ENCODE measurements at regions not wholly inside any gene's neighbourhood (a gene's known extent, or its start where the extent isn't known, plus 50 kb on each side); places are given as distances from the start of the nearest gene placed in this dataset.
"Not testable (repeated sequence)": the region's sequence is repeated elsewhere in the genome, so short reads cannot be mapped to it uniquely, and the experiment has no call there.

DNA sequence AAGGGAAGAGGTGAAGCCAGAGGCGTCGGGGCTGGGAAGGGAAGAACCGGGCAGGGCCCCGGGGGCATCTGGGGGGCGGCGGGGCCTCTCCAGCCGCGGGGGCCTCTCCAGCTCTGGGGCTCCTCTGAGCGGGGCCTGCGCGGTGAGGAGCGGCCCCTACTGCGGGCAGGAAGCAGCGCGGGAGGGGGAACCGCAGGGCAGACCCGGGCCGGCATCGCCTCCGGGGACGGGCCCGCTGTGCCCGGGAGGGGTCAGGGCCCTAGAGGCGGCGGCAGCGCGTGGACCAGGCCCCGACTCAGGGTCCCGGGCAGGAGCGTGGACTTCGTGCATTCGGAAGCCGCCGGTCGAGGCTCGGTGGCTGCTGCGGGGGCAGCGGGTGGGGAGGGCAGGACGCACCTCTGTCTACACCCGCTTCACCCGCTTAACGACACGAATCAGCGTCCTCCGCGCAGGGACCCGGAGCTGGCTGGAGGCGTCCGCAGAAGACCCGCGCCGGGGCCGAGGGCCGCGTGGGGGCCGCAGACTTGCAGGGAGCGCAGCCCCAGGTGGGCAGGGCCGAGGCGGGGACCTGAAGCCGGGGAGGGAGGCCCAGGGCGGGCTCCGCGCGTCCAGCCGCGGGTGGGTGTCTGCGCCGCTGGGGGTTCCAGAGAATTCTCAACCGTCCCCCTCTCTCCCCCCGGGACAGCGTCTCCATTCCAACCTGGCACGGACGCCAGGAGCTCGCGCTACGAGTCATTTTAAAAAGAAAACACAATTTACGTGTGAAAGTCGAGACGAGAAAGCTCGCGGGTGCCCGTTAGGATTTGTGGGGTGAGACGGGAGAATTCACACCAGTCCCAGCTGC is 345.0 kb downstream of the ADGRD1 start:
- not testable (repeated sequence) for H3K9me3 Mint-ChIP-seq; DNase-seq (ENCODE audit: low spot score in 2 of 2); H3K36me3 Mint-ChIP-seq; H3K27ac Mint-ChIP-seq
- peak; percentile 60 to 62 for ATAC-seq

DNA sequence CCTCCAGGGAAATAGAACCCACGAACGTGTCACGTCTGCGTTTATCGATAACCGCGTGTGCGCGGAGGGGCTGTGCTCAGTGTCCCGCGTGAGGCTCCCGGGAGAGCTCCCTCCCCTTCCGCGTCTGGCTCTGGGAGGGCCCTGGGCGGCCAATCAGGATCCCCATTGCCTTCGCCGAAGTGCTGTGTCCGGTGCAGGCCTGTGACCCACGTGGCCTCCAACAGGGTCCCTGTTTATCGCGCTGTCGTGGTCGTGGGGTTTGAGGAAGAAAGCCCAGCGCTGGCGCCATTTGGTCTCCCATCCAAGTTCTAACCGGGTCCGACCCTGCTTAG is 345.6 kb downstream of the ADGRD1 start:
- H3K9me3 Mint-ChIP-seq; H3K36me3 Mint-ChIP-seq; DNase-seq (ENCODE audit: low spot score in 2 of 2); H3K27ac Mint-ChIP-seq: not testable (repeated sequence)
- ATAC-seq: peak in 1 of 2 donors; percentile 62

- H3K9me3 Mint-ChIP-seq; H3K27ac Mint-ChIP-seq; H3K36me3 Mint-ChIP-seq; ATAC-seq; DNase-seq (ENCODE audit: low spot score in 2 of 2): not testable (repeated sequence)
These were observed 349.9 kb downstream of the ADGRD1 start for GRCh38 chr12:131303576-131303975.

DNA sequence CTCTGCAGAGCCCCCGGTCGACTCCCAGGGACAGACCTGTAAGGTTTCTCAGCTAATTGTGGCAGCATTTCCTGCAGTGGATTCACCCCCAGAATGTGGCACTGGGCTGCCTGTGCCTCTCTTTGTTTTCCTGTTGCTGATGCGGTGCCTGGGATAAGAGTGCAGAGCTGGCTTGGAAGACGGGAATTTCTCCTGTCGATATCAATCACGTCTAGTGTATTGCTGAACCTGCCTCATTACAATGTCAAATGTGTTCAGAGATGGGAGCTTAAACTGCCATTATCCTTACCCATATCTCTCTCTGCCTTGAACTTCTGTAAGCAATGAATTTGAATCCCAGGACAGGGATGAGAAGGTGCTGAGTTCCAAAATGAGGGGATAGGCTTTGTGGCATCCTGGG is 350.9 kb downstream of the ADGRD1 start:
- H3K9me3 Mint-ChIP-seq; H3K36me3 Mint-ChIP-seq; DNase-seq (ENCODE audit: low spot score in 2 of 2); H3K27ac Mint-ChIP-seq; ATAC-seq: not testable (repeated sequence)

DNA sequence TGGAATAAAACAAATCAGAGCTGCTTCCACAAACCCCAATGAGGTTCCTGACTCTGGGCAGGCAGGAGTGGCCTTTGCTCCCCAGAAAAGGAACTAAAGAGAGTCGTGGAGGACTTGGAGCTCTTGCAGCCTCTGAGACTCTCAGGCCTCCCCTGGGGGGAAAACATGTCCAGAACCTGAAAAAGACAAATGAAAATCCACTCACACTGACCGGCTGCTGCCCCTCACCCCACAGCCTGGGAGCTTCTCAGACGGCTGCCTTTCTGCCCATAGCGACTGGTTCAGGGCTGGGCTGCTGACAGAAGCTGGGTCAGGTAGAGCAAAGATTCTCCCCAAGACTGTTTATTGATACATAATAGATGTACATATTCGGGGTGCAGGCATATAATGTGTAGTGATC is 356.0 kb downstream of the ADGRD1 start:
- ATAC-seq (no peak), DNase-seq (ENCODE audit: low spot score in 2 of 2) (no peak)
- Mint-ChIP-seq H3K36me3 (no peaks in the 10 kb centered on the region), H3K9me3 (peaks cover 4% of the 10 kb centered on the region in 2 donors), H3K27ac (no peak overlapping the region)

GRCh38 chr12:131310227-131310969 is 356.7 kb downstream of the ADGRD1 start:
- H3K27ac Mint-ChIP-seq; H3K9me3 Mint-ChIP-seq; H3K36me3 Mint-ChIP-seq; DNase-seq (ENCODE audit: low spot score in 2 of 2); ATAC-seq: not testable (repeated sequence)

GRCh38 chr12:131311279-131311722 is 357.6 kb downstream of the ADGRD1 start:
- not testable (repeated sequence) for H3K9me3 Mint-ChIP-seq; H3K27ac Mint-ChIP-seq; ATAC-seq; H3K36me3 Mint-ChIP-seq; DNase-seq (ENCODE audit: low spot score in 2 of 2)

DNA sequence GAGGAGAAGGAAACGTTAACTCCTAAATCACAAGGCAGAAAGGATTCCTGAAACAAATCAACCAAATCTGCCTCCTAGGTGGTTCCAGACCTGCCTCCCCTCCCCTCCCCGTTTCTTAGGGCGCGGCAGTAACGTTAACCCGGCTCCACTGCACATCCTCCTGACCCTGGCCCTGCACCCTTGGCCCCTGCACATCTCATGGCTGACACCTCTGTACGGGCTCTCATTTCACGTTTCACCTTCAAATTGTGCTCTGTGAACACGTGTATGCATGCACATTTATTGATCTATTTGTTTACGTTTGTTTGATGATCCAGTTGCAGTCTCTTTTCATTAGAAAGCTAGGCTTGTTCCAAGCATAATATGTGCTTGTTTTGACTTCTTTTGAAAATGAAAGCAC is 358.1 kb downstream of the ADGRD1 start:
- ATAC-seq (no peak), DNase-seq (ENCODE audit: low spot score in 2 of 2) (no peak)
- Mint-ChIP-seq H3K9me3 (peaks cover 5 to 8% of the 10 kb centered on the region in 2 donors), H3K27ac (no peak overlapping the region), H3K36me3 (no peaks in the 10 kb centered on the region)

DNA sequence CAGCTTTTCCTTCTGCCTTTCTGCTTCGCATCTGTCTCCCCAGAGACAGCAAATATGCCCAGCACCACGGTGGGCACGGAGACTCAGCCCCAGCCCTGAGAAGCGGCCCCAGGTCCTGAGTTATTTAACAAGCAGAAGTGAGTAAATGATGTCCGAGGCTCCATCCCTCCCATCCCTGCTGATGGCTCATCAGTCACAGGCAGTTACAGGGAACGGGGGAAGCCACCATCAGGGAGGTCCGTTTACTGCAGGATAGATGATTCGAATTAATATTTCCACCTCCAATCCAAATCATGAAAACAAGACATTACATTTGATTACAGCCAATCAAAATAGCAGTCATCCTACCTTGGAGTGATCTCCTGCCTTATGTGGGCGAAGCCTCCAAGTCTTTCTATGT is 358.7 kb downstream of the ADGRD1 start:
- H3K27ac Mint-ChIP-seq; H3K9me3 Mint-ChIP-seq; DNase-seq (ENCODE audit: low spot score in 2 of 2); ATAC-seq; H3K36me3 Mint-ChIP-seq: not testable (repeated sequence)

DNA sequence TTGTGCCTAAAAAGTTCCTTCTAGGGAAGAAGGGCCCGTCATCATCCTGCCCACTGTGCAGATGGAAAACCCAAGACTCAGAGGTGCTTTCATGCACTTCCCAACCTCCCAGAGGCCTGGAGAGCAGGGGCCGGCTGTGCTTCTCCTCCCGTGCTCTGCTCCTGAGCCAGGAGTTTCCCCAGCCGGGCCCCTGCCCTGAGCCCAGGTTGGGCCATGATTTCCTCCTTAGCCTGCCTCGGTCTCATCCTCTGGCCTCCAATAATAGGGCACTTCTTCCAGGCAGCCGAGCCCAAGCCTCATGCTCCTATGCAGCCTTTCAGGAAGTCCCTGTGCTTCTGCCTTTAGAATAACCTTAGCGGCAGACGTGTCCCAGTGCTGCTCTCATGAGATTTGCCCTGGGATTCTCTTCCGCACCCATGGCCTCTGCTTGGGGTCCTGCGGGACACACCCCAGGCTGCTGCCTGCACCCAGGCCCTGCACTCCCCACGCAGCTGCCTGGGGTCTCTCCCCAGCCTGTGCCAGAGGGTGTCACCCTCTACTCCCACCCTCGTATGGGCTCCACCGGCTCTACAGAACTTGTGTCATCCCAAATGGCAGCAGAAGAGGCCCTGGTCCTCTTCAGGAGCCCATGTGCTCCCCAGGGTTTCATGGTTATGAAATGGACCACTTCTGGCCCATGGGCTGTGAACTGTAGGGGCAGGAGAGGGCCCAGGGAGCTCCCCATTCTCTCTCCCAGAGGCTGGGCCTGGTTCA is 359.3 kb downstream of the ADGRD1 start:
- DNase-seq (ENCODE audit: low spot score in 2 of 2): no peak
- no peak overlapping the region for H3K27ac Mint-ChIP-seq
- H3K36me3 Mint-ChIP-seq: no peaks in the 10 kb centered on the region
- no peak for ATAC-seq
- H3K9me3 Mint-ChIP-seq: peaks cover 8 to 12% of the 10 kb centered on the region in 2 donors

DNA sequence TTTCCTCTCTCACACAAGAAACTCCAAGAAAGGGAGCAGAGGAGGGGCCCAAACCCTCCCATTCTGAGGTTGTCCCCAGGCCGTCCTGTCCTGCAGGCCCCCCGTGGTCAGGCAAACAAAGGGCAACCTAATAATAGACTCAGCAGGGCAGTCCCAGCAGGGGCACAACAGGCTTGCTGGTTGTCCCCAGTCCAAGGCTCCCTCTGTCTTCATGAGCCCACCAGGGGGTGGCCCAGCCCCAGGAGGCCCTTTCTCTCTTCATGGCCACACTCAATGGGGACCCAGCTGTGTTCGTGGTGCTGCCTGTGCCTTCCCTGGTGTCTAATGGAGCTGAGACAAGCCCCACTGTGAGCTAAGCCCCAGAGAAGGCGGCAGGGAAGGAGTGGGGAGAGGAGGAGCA is 359.9 kb downstream of the ADGRD1 start:
- no peak overlapping the region for H3K27ac Mint-ChIP-seq
- ATAC-seq (no peak), DNase-seq (ENCODE audit: low spot score in 2 of 2) (no peak)
- no peaks in the 10 kb centered on the region for H3K36me3 Mint-ChIP-seq
- H3K9me3 Mint-ChIP-seq: peaks cover 15 to 18% of the 10 kb centered on the region in 2 donors

GRCh38 chr12:131314524-131315090 is 360.9 kb downstream of the ADGRD1 start:
- peaks cover 16 to 18% of the 10 kb centered on the region in 2 donors for H3K9me3 Mint-ChIP-seq
- H3K36me3 Mint-ChIP-seq: no peaks in the 10 kb centered on the region
- ATAC-seq (no peak), DNase-seq (ENCODE audit: low spot score in 2 of 2) (no peak)
- no peak overlapping the region for H3K27ac Mint-ChIP-seq

- no peaks in the 10 kb centered on the region for H3K36me3 Mint-ChIP-seq
- ATAC-seq (no peak), DNase-seq (ENCODE audit: low spot score in 2 of 2) (no peak)
- no peak overlapping the region for H3K27ac Mint-ChIP-seq
- peaks cover 16 to 18% of the 10 kb centered on the region in 2 donors for H3K9me3 Mint-ChIP-seq
These were observed 361.9 kb downstream of the ADGRD1 start for GRCh38 chr12:131315601-131316000.

DNA sequence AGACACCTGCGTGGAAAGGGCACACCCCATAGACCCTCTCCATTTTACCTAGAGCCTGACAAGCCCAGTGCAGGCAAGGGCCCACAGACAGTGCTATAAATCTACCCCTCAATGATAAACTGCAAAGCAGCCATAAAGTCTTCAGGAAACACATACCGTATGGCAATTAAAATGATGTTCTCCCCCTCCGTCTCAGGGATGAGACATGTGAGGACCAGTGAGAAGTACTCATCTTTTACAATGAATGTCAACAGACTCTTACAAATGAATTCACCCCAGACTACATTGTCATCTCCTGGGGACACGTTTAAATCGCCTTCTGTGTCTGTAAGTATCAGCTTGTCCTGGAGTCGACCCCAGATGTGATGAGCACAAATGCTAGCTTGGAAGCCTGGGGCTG is 362.7 kb downstream of the ADGRD1 start:
- ATAC-seq (no peak), DNase-seq (ENCODE audit: low spot score in 2 of 2) (no peak)
- Mint-ChIP-seq H3K9me3 (peaks cover 16 to 21% of the 10 kb centered on the region in 2 donors), H3K36me3 (peaks cover 0 to 3% of the 10 kb centered on the region in 2 donors), H3K27ac (no peak overlapping the region)

GRCh38 chr12:131318045-131318685 is 364.5 kb downstream of the ADGRD1 start:
- ATAC-seq (peak in 1 of 2 donors; percentile 69), DNase-seq (ENCODE audit: low spot score in 2 of 2) (no peak)
- H3K9me3 Mint-ChIP-seq: peaks cover 16 to 24% of the 10 kb centered on the region in 2 donors
- no peak overlapping the region for H3K27ac Mint-ChIP-seq
- peaks cover 0 to 6% of the 10 kb centered on the region in 2 donors for H3K36me3 Mint-ChIP-seq

- Mint-ChIP-seq H3K27ac (no peak overlapping the region), H3K9me3 (peaks cover 11 to 16% of the 10 kb centered on the region in 2 donors), H3K36me3 (peaks cover 0 to 6% of the 10 kb centered on the region in 2 donors)
- no peak for ATAC-seq
- no peak for DNase-seq (ENCODE audit: low spot score in 2 of 2)
These were observed 368.3 kb downstream of the ADGRD1 start for GRCh38 chr12:131321988-131322387.
